ENCODE measurements at regions not wholly inside any gene's neighbourhood (a gene's known extent, or its start where the extent isn't known, plus 50 kb on each side); places are given as distances from the start of the nearest gene placed in this dataset.
"Not testable (repeated sequence)": the region's sequence is repeated elsewhere in the genome, so short reads cannot be mapped to it uniquely, and the experiment has no call there.

- no peak for TF ChIP-seq CTCF (IDR thresholded peaks at IDR 0.05; ENCODE audit: insufficient read depth, low read depth, low read length)
- Histone ChIP-seq H4K20me1 (ENCODE audit: insufficient read depth, low read length) (no peaks in the 10 kb centered on the region), H3K27me3 (ENCODE audit: insufficient read depth, low read length) (no peaks in the 10 kb centered on the region), H3K4me1 (ENCODE audit: insufficient read depth, low read length) (no peaks in the 10 kb centered on the region), H2AFZ (ENCODE audit: low read depth, low read length) (no peak overlapping the region), H3K79me2 (ENCODE audit: insufficient read depth, low read length) (no peaks in the 10 kb centered on the region), H3K4me2 (ENCODE audit: low read length) (no peak overlapping the region), H3K9ac (ENCODE audit: low read length) (no peak overlapping the region), H3K36me3 (ENCODE audit: insufficient read depth, low read length) (no peaks in the 10 kb centered on the region), H3K9me3 (ENCODE audit: insufficient read depth, low read depth, low read length) (peaks cover 6% of the 10 kb centered on the region), H3K27ac (ENCODE audit: low read depth, low read length) (no peak overlapping the region), H3K4me3 (ENCODE audit: insufficient read depth, low read depth, low read length) (no peak overlapping the region)
- FAIRE-seq (no peak), DNase-seq (ENCODE audit: low read depth) (no peak)
- H3K9me3 Mint-ChIP-seq (ENCODE audit: unreplicated experiment): peaks cover 11% of the 10 kb centered on the region
- H3K27ac Mint-ChIP-seq (ENCODE audit: unreplicated experiment): no peak overlapping the region
- H3K4me3 Mint-ChIP-seq (ENCODE audit: unreplicated experiment): no peak overlapping the region
- H3K4me1 Mint-ChIP-seq (ENCODE audit: low read depth, unreplicated experiment): no peaks in the 10 kb centered on the region
- H3K36me3 Mint-ChIP-seq (ENCODE audit: low read depth, unreplicated experiment): no peaks in the 10 kb centered on the region
- H3K27me3 Mint-ChIP-seq (ENCODE audit: low read depth, unreplicated experiment): no peaks in the 10 kb centered on the region
These were observed 148.2 kb downstream of the EMB start for GRCh38 chr5:50292735-50293394.

DNA sequence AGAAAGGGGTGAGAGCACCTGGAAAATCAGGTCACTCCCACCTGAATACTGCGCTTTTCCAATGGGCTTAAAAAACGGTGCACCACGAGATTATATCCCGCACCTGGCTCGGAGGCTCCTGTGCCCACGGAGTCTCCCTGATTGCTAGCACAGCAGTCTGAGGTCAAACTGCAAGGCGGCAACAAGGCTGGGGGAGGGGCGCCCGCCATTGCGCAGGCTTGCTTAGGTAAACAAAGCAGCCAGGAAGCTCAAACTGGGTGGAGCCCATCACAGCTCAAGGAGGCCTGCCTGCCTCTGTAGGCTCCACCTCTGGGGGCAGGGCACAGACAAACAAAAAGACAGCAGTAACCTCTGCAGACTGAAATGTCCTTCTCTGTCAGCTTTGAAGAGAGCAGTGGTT is 160.6 kb downstream of the EMB start:
- H2AFZ ChIP-seq (ENCODE audit: low read depth, low read length); H4K20me1 ChIP-seq (ENCODE audit: insufficient read depth, low read length); H3K9me3 Mint-ChIP-seq (ENCODE audit: unreplicated experiment); H3K27me3 ChIP-seq (ENCODE audit: insufficient read depth, low read length); H3K79me2 ChIP-seq (ENCODE audit: insufficient read depth, low read length); H3K4me1 ChIP-seq (ENCODE audit: insufficient read depth, low read length); H3K4me1 Mint-ChIP-seq (ENCODE audit: low read depth, unreplicated experiment); H3K4me2 ChIP-seq (ENCODE audit: low read length); H3K9me3 ChIP-seq (ENCODE audit: insufficient read depth, low read depth, low read length); DNase-seq (ENCODE audit: low read depth); H3K27ac Mint-ChIP-seq (ENCODE audit: unreplicated experiment); H3K36me3 ChIP-seq (ENCODE audit: insufficient read depth, low read length); H3K36me3 Mint-ChIP-seq (ENCODE audit: low read depth, unreplicated experiment); H3K4me3 Mint-ChIP-seq (ENCODE audit: unreplicated experiment); FAIRE-seq; H3K27me3 Mint-ChIP-seq (ENCODE audit: low read depth, unreplicated experiment); H3K27ac ChIP-seq (ENCODE audit: low read depth, low read length); H3K4me3 ChIP-seq (ENCODE audit: insufficient read depth, low read depth, low read length); H3K9ac ChIP-seq (ENCODE audit: low read length): not testable (repeated sequence)

Measured in astrocyte (in vitro differentiated cells and primary cell).